ENCODE measurements at regions not wholly inside any gene's neighbourhood (a gene's known extent, or its start where the extent isn't known, plus 50 kb on each side); places are given as distances from the start of the nearest gene placed in this dataset.
"Not testable (repeated sequence)": the region's sequence is repeated elsewhere in the genome, so short reads cannot be mapped to it uniquely, and the experiment has no call there.

GRCh38 chrX:95764972-95765451 is 919.6 kb upstream of the DIAPH2 start:
- intact Hi-C loops (cut with micrococcal nuclease) = no loop called here

DNA sequence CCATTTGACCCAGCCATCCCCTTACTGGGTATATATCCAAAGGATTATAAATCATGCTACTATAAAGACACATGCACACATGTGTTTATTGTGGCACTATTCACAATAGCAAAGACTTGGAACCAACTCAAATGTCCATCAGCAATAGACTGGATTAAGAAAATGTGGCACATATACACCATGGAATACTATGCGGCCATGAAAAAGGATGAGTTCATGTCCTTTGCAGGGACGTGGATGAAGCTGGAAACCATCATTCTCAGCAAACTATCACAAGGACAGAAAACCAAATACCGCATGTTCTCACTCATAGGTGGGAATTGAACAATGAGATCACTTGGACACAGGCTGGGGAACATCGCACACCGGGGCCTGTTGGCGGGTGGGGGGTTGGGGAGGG is 913.4 kb upstream of the DIAPH2 start:
- intact Hi-C loops (cut with micrococcal nuclease) = not testable (repeated sequence)

GRCh38 chrX:95791876-95792275 is 892.8 kb upstream of the DIAPH2 start:
- intact Hi-C loops (cut with micrococcal nuclease) = no loop called here

DNA sequence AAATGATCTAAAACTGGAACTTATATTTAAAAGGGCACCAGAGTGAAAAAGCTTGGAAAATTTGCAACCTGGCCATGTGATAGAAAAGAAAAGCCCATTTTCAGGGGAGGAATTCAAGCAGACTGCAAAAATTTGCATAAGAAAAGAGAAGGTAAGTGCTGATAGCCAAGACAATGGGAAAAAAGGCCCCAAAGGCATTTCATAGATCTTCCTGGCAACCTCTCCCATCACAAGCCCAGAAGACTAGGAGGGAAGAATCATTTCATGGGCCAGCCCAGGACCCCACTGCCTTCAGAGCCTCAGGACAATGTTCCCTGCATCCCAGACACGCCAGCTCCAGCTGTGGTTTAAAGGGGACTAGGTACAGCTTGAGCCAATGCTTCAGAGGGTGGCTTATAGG is 887.3 kb upstream of the DIAPH2 start:
- intact Hi-C loops (cut with micrococcal nuclease) = no loop called here

GRCh38 chrX:95823796-95824195 is 860.8 kb upstream of the DIAPH2 start:
- intact Hi-C loops (cut with micrococcal nuclease) = no loop called here

GRCh38 chrX:95835223-95835622 is 849.4 kb upstream of the DIAPH2 start:
- intact Hi-C loops (cut with micrococcal nuclease) = no loop called here

GRCh38 chrX:95836517-95836916 is 848.1 kb upstream of the DIAPH2 start:
- intact Hi-C loops (cut with micrococcal nuclease) = no loop called here

DNA sequence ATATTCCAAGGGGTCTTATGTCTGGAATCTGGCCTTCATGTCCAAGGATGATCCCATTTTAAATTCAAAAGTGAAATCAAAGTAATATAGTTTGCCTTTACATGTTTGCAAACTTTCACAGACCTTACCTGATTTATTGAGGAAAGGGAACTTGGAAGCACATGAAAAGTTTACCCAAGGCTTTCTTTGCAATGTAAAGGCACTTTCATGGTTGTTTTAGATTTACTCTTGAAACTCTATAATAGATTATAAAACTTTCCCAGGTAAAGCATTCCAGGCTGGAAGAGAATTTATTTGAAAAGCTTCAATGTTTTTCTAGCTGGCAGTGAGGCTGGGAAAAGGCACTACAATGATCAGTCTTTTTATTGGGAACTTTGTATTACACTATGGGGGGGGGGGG is 842.8 kb upstream of the DIAPH2 start:
- intact Hi-C loops (cut with micrococcal nuclease) = no loop called here

DNA sequence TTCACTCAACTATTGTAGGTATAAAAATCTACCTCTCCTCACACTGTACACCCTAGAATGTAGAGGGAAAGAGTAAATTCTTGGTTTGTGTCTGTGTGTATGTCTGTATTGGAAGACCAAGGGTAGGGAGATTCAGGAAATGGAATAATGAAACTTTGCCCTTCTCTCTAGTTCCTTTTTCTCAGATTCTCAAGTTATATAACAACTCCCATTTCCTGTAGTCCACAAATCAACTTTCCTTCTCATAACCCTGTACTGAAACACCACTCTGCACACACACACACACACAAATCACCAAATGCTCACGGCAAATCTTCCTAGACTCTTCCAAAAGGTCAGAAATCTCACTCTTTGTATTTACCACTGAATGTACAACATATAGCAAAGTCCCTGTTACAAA is 824.5 kb upstream of the DIAPH2 start:
- intact Hi-C loops (cut with micrococcal nuclease) = no loop called here

DNA sequence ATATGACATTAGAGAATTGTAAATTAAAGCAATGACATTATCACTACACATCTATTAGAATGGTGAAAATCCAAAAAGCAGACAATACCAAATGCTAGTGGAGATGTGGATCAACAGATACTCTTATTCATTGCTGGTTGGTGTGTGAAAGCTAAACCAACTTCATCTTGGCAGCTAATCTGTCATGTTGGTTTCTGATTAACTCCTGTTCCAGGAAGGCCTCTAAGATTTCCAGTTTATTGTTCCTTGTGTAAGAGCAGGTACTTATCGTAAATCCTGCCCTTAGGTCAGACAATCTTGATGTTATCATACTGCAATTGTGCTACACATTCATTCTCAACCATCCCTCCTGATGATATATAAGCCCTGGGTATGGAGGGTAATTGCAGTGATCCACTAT is 809.0 kb upstream of the DIAPH2 start:
- intact Hi-C loops (cut with micrococcal nuclease) = no loop called here

DNA sequence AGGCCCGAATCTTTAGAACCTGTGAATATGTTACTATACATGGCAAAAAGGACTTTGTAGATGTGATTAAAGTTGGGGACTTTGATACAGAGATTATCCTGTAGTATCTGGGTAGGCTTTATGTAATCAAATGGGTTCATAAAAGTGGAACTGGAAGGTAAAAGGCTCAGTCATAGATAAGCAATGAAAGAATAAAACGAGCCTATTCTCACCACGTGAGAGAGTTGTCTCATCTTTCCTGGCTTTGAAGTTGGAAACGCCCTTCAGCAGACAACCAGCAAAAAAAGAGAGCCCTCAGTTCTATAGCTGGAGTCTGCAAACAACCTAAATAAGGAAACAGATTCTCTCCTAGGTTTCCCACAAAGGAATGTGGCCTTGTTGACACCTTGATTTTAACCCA is 805.8 kb upstream of the DIAPH2 start:
- intact Hi-C loops (cut with micrococcal nuclease) = no loop called here

- intact Hi-C loops (cut with micrococcal nuclease) = no loop called here
Observed at GRCh38 chrX:95884186-95884585, 800.5 kb upstream of the DIAPH2 start.

- intact Hi-C loops (cut with micrococcal nuclease) = no loop called here
Observed at GRCh38 chrX:95885074-95885473, 799.6 kb upstream of the DIAPH2 start.

DNA sequence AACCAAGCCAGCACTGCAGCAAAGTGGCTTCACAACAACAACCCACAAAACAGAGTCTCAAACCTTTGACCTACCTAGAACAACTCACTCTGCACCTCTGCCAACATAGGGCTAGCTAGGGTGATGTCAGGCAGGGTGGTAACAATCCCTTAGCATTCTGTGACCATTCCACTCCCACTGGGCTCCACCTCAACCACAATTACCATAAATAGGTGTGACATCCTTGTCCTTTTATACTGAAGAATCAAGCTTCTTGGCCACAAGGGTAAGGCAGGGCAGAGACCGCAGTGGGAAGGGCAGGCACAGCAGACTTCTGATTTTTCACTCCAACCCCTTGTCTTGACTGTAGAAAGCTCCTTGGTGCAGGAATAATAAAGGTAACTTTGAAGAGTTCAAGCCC is 795.4 kb upstream of the DIAPH2 start:
- intact Hi-C loops (cut with micrococcal nuclease) = no loop called here

DNA sequence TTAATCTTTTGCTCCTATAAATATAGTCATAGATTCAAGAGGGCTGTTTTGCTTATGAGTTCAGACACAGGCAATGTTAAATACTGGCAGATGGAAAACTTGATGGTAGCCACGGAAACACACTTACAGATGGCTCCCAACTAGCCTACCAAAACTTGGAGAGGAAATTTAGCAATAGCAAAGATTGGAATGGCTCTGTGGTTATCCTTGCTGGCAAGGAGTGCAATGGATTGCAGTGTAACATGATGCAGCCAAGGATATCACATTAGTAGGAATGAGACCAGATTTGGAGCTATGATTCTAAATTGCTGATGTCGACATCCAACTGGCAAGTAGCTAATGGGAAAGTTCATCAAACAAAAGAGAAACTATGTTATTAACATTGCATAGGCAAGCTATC is 791.0 kb upstream of the DIAPH2 start:
- intact Hi-C loops (cut with micrococcal nuclease) = no loop called here

DNA sequence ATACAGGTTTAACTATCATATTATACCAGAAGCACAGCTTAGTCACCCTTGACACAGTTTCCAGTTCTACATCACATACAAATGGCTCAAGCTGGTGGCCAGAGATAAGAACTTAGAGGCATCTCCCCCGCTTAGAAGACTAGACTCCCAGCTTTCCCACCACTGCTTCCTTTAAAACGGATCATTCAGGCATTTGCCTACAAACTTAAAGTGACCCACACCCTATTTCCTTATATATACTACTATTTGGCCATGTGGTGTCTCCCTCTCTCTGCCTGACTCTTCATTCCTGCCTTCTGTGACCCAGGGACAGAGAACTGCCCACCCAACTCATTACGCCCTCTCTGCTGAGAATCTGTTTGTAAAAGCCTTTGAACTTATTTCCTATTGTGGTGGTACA is 781.2 kb upstream of the DIAPH2 start:
- intact Hi-C loops (cut with micrococcal nuclease) = no loop called here

DNA sequence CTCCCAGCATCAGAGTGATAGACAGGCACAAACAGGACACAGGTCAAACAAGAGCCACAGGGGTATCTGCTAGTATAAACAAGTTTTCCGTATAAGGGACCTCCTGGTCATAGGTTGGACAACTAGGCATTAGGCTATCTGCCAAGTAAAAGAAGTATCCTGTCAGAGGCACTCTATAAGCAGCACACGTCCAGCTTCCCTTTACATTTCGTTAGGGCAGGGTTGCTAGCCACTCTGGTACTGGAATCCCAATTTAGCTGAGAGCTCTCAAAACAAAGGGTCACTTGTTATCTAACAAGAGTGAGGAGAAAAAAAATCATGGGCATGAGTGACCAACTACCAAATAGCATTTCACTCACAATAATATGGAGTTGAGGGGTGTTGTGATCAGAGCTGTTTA is 780.7 kb upstream of the DIAPH2 start:
- intact Hi-C loops (cut with micrococcal nuclease) = no loop called here

- intact Hi-C loops (cut with micrococcal nuclease) = no loop called here
Observed at GRCh38 chrX:95907081-95907480, 777.6 kb upstream of the DIAPH2 start.

GRCh38 chrX:95911062-95911461 is 773.6 kb upstream of the DIAPH2 start:
- intact Hi-C loops (cut with micrococcal nuclease) = no loop called here

DNA sequence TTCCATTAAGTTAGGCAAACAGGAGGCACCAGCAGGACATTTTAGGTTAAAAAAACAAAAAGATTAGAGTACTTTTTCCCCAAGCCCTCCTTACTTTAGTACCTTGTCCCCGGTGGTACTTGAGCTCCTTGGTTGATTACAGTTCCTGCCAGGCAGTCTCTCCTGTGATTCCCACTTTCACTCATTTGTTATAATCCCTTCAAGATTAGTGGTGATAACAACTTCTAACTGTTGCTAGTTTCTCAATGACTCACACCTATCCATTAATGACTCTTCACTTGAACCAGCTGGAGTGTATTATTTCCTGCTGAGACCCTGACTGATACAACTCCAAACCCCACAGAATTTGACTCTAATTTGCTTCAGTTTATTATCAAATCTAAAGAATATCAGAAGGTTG is 765.0 kb upstream of the DIAPH2 start:
- intact Hi-C loops (cut with micrococcal nuclease) = no loop called here

GRCh38 chrX:95945528-95945927 is 739.1 kb upstream of the DIAPH2 start:
- intact Hi-C loops (cut with micrococcal nuclease) = no loop called here

- intact Hi-C loops (cut with micrococcal nuclease) = no loop called here
Observed at GRCh38 chrX:95949588-95949987, 735.1 kb upstream of the DIAPH2 start.

DNA sequence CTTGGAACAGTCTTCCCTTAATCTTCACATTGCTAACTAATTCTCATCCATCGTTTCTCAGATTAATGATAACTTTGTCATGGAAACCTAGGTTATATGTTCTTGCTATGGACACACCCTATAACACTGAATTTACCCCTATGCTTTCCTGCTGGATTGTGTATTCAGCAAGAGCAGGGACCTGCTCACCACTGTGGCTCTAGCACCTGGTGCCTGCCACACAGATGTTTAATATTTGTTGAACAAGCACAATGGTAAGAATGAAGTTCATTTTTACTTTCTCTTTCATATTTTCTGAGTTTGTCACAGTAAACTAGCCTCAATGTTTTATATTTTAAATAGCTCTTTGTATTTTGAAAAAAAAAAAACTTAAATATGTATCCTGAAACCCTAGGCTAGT is 734.0 kb upstream of the DIAPH2 start:
- intact Hi-C loops (cut with micrococcal nuclease) = no loop called here

DNA sequence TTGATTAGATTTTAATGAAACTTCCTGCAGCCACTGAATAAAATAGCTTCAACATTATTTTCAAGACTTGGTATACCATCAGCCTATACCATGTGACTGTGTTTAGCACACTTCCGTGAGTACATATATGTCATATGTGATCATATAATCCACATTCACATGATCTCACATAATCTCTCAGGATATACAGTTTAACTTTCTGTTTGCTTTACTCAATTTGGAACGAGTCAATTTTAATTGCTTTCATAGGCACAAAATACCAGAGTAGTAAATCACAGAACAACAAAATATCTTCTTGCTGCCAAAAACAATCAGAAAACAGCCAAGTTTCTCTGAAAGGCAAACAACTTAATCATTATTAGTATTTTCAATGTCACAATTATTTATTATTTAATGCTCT is 731.1 kb upstream of the DIAPH2 start:
- intact Hi-C loops (cut with micrococcal nuclease) = no loop called here

All from T-helper 2 cell treated with Interferon-gamma antibody and Interleukin-4, amounts not matched to agents 100 ng/mL and 5 ng/mL, for 36 hours (primary cell).